Breast epithelium (tissue), 3 donors: ENCODE measurements at regions not wholly inside any gene's neighbourhood (a gene's known extent, or its start where the extent isn't known, plus 50 kb on each side); places are given as distances from the start of the nearest gene placed in this dataset.

Experiments
- POLR2A ChIP-seq: fragments of 450-650 bp; IDR thresholded peaks from one replicate; pipeline ENCODE4 v1.6.1; 2016; ENCODE audit warnings: antibody characterized with exemption, mild to moderate bottlenecking, moderate library complexity
- POLR2AphosphoS5 ChIP-seq, 3 donors: sonication (generic); formaldehyde crosslinking; IDR thresholded peaks; one replicate each; pipeline ENCODE4 v1.6.1; 2017; ENCODE audit warnings: antibody characterized with exemption in 3 of 3

GRCh38 chr17:33520426-33521330, 227.6 kb upstream of the ASIC2 start:
- no peak for TF ChIP-seq POLR2AphosphoS5 (IDR thresholded peaks at IDR 0.05)
- no peak for TF ChIP-seq POLR2A
